Central memory CD4-positive, alpha-beta T cell (primary cell): ENCODE measurements at regions not wholly inside any gene's neighbourhood (a gene's known extent, or its start where the extent isn't known, plus 50 kb on each side); places are given as distances from the start of the nearest gene placed in this dataset.
"Not testable (repeated sequence)": the region's sequence is repeated elsewhere in the genome, so short reads cannot be mapped to it uniquely, and the experiment has no call there.

Experiments
- DNase-seq: peaks from one replicate; pipeline ENCODE4 v3.0.0; 2022

- no peak for DNase-seq
Measured at GRCh38 chr1:38208716-38209632, 162.4 kb upstream of the POU3F1 start.

GRCh38 chr1:38207906-38208305 lies 161.3 kb upstream of the POU3F1 start:
- no peak for DNase-seq

DNA sequence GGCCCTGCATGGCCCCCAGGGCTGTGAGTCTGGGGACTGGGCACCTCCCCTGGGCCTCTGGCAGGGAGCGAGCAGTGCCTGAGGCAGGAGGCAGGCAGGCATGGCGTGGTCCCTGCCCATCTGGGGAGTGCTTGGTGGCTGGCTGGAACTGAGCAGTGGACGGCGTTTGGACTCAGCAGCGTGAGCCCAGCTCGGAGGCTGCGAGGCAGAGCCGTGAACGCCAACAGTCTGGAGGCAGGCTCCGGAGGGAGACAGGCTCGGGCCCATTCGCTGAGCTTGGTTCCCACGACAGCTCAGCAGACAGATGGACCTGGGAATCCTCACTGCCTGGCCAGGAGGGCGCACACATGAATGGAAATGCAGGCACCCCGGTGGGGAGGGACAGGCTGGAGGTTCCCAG lies 160.7 kb upstream of the POU3F1 start:
- DNase-seq = no peak

GRCh38 chr1:38204698-38205097 lies 158.1 kb upstream of the POU3F1 start:
- no peak for DNase-seq

GRCh38 chr1:38203441-38203840 lies 156.8 kb upstream of the POU3F1 start:
- DNase-seq = no peak

- no peak for DNase-seq
Measured at GRCh38 chr1:38201431-38201830, 154.8 kb upstream of the POU3F1 start.

DNA sequence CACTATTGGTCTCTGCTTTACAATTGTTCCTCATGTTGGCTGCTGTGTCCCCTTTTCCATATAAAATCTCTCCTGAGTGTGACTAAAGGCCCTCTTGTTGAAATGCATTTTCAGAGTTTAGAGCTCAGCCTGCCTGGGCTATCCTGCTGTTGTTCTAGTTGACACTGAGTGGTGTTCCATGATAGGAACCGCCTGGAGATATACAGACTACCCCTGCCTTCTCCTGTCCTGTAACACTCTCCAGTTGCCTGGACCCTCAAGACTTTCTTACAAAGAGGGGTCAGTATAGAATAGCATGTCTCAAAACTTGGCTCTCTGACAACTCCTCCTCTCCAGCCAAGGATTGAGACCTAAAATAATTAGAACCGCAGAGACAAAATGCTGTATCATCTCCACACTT lies 152.0 kb upstream of the POU3F1 start:
- no peak for DNase-seq

- DNase-seq = no peak
Measured at GRCh38 chr1:38198099-38198498, 151.5 kb upstream of the POU3F1 start.

DNA sequence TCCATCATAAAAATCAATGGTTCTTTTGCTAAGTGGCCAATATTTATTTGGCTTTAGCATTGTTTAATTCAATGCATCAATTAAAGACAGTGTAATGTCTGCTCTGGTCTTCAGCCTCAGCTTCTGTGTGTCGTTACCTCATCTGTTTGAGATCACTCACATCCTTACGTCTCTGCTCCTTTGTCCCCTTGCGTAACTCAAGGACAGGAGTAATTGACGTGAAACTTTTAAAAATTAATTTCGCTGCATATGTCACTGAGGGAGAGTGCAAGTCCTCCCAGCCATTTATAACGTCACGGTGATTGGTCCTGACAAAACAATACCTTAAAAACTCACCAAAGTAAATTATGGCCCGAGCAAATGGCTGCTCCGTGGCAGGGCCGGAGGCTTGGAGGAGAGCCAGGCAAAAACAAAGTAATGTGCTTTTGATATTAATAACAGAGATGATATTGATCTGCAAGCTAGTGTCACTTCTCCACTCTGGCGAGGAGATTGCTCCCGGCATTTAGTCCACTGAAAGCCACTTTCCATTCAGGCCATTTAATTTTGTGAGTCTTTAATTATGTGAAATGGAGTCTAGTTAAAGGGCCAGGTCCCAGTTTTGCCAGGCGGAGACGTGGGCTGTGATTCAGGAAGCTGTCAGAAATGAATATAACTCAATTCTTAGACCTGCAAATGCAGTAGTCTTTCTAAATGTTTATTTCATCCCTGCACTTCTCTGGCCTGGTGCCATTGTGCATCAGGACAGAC lies 150.9 kb upstream of the POU3F1 start:
- no peak for DNase-seq

DNA sequence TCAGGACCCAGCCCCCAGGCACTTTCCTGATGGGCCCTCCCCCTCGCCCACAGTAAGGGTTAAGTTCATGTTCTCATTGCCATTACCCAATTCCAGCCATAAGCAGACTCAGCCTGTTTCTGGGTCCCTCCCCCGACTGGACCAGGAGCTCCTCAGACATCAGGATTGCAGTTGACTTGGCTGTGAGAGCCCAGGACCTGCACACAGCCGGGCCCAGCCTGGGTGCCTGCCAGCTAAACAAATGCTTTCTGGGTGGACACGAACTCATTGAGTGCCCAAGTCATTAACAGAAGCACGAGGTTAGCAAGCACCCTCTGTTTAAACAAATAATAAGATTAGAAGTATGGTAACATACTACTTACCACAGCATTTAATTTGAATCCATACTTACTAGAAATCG lies 147.9 kb upstream of the POU3F1 start:
- no peak for DNase-seq

DNA sequence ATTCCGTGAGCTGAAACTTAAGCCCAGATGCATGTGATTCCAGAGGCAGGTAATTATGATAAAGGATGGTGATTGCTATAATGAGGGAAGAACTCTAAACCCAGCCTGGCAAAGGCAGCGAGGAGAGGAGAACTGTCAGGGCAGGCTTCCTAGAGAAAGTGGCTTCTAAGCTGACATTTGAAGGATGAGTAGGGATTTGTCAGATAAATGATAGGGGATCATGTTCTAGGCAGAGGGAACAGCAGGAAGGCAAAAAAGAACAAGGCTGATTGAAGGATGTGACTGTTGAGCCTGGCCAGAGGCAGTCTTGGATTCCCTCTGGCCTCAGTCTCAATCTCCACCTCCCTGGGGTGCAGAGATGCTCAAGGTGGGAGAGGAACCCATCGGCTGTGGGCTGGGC lies 146.4 kb upstream of the POU3F1 start:
- no peak for DNase-seq

DNA sequence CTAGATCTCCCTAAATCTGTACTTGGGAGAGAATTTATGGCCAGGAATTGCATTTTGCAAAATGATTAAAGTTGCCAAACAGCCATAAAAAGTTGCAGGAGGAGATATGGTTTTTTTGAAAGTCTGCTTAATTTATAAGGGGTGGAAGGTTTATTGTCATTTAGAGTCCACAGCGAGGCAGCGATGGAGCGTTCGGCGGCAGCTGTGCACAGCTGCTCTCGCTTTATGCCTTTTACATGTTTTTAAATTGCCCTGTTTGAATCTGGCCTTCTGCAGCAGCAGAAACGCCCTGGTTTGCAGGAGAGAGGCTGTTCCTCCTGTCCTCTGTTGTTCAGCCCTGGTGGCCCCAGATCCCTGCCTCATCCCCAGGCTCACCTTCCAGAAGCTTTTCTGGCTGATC lies 144.9 kb upstream of the POU3F1 start:
- DNase-seq = no peak

- no peak for DNase-seq
Measured at GRCh38 chr1:38190983-38191382, 144.4 kb upstream of the POU3F1 start.

DNA sequence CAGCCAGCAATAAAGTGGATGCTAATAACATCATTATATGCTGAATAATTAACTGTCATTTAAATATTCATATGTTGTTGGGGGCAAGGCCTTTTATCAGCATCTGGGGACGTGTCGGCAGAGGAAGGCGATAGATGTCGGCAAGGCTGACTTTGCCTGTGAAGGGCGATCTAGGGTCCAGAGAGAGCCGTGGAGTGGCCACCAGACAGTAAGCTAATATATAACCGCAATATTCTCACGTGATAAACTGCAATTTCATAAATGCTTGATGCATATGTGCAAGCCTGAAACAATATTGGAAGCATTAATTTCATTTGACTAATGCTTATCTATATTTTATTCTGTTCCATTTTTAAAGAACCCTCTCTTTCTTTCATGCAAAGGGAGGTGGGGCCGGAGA lies 141.0 kb upstream of the POU3F1 start:
- no peak for DNase-seq

DNA sequence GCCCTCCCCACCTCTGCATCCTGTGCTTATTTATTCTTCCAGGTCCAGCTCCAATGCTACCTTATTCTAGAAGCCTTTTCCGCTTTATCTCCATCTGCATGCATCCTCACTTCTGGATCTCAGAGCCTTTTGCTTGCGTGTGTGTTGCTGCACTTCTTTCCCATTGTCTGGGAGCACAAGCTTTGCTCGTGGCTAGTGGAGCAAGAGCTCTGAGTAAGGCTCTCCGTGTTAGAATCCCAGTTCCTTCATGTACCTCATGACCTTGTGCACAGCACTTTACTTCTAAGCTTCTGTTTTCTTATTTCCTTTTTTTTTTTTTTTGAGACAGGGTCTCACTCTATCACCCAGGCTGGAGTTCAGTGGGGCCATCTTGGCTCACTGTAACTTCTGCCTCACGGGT lies 140.0 kb upstream of the POU3F1 start:
- DNase-seq = no peak

GRCh38 chr1:38185913-38186312 lies 139.3 kb upstream of the POU3F1 start:
- no peak for DNase-seq

GRCh38 chr1:38183747-38184146 lies 137.2 kb upstream of the POU3F1 start:
- DNase-seq = no peak

DNA sequence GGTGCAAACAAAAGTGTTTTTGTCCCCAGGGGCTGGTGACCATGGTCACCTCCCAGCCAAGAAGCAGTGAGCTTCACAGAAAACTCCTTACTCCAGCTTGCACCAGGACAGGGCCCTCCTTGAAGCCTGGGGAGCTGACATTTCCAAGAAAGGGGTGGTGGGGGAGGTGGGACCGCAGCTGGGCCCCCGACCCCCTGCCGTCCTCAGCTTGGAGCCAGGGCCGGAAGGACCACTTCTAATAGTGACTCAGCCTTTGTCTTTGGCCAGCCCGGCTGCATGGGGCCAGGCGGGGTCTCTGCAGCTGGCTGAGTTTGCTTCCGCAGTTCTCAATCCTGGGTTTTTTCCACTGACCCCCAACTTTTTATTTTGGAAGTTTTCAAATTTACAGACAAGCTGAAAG lies 136.5 kb upstream of the POU3F1 start:
- no peak for DNase-seq

- not testable (repeated sequence) for DNase-seq
Measured at GRCh38 chr1:38180388-38180787, 133.8 kb upstream of the POU3F1 start.

DNA sequence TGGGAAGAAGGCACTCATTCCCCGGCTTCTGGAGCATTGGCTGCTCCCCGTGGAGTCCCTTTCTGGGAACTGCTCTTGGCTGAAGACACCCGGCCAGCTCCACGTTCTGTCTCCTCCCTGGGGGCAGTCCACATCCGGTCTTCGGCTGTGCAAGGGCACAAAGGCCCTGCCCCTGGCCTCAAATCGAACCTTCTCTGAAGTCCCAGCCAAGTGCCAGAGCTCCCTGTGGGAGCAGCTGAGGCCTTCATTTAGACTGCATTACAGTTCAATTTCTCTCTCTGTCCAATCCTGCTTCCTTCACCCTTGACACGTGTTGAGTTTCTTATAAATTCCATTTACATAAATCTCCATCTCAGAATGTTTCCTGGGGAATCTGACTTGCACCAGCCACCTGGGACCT lies 132.9 kb upstream of the POU3F1 start:
- no peak for DNase-seq

DNA sequence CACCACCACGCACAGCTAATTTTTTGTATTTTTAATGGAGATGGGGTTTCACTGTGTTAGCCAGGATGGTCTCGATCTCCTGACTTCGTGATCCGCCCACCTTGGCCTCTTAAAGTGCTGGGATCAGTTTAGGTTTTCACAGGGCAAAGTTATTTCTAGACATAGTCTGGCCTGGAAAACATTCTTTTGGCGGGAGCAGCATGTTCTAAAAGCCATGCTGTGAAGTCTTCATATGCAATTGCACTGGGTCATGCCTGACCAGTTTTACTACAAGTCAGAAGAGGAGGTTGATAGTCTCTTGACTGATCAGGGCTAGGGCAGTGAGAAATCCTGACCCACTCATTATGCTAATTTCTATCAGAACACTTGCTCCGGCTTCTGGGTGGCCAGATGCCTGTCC lies 131.6 kb upstream of the POU3F1 start:
- DNase-seq = no peak

GRCh38 chr1:38175121-38175520 lies 128.5 kb upstream of the POU3F1 start:
- no peak for DNase-seq

- DNase-seq = no peak
Measured at GRCh38 chr1:38173848-38174247, 127.3 kb upstream of the POU3F1 start.

DNA sequence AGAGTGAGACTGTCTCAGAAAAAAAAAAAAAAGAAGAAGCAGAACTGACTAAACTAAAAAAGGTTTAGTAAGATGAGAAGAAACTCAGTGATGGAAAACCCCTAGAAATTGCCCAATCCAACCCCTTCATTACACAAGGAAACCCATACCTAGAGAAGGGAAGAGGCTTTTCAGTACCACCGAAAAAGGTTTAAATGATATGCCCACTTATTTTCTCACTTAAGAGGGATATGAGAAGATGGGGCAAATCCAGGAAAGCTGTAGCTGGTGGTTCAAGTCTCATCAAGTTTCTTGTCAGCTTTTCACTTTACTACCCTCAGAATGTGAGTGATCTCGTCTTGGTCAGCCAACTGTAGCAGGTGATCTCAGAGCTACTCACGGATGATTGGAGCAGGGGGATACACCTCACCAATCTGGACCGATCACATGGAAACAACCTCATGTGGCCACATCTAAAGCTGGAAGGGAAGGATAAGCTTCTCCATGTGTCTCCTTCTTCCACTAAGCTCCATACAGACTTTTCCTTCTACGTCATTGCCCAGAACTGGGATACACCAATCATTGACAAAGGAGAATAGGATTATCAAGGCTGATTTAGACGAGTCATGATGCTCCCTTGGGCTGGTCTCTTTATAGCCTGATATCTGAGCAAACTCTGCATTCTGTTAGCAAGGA lies 126.7 kb upstream of the POU3F1 start:
- no peak for DNase-seq
